ENCODE measurements at regions not wholly inside any gene's neighbourhood (a gene's known extent, or its start where the extent isn't known, plus 50 kb on each side); places are given as distances from the start of the nearest gene placed in this dataset.

DNA sequence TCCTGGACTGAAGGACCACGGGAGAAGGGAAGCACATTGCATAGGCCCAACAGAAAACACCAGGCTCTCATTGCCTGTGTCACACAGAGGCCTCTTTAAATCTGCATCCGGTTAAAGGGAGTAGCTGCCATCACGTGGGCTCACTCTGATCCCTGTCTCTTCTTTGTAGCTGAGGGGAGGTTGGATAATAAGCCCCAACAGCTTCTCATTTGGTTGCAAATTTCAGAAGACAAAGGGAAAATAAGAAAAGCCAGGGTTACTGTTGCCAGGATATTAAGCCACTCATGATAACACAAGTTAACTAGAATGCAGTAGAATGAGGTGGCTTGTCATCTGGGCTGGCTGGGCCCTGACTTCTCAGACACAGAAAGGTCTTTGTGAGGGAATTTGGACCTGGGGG lies 325.1 kb upstream of the ERCC4 start:
- TF ChIP-seq, protein P1, sequence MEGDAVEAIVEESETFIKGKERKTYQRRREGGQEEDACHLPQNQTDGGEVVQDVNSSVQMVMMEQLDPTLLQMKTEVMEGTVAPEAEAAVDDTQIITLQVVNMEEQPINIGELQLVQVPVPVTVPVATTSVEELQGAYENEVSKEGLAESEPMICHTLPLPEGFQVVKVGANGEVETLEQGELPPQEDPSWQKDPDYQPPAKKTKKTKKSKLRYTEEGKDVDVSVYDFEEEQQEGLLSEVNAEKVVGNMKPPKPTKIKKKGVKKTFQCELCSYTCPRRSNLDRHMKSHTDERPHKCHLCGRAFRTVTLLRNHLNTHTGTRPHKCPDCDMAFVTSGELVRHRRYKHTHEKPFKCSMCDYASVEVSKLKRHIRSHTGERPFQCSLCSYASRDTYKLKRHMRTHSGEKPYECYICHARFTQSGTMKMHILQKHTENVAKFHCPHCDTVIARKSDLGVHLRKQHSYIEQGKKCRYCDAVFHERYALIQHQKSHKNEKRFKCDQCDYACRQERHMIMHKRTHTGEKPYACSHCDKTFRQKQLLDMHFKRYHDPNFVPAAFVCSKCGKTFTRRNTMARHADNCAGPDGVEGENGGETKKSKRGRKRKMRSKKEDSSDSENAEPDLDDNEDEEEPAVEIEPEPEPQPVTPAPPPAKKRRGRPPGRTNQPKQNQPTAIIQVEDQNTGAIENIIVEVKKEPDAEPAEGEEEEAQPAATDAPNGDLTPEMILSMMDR (IDR thresholded peaks at IDR 0.05; ENCODE audit: extremely low read depth in 1 of 2, insufficient read depth in 1 of 2, low read depth in 1 of 2, low read length in 2 of 2): no peak
- TF ChIP-seq POLR2AphosphoS5 (IDR thresholded peaks at IDR 0.05; ENCODE audit: insufficient read depth, low read depth, low read length) (no peak), MYC (IDR thresholded peaks at IDR 0.05; ENCODE audit: low read depth, low read length) (no peak), POLR2A (IDR thresholded peaks at IDR 0.05; ENCODE audit: low read depth, low read length) (no peak), EZH2 (IDR thresholded peaks at IDR 0.05; ENCODE audit: borderline replicate concordance, low read depth, low read length, severe bottlenecking) (no peak), GATA2 (IDR thresholded peaks at IDR 0.05; ENCODE audit: insufficient read depth, insufficient read length, low read depth, low read length) (no peak), JUN (IDR thresholded peaks at IDR 0.05; ENCODE audit: borderline replicate concordance, insufficient read depth, insufficient read length, low read depth) (no peak), FOS (IDR thresholded peaks at IDR 0.05; ENCODE audit: borderline replicate concordance, insufficient read depth, low read length) (no peak)
- TF ChIP-seq, protein P2, sequence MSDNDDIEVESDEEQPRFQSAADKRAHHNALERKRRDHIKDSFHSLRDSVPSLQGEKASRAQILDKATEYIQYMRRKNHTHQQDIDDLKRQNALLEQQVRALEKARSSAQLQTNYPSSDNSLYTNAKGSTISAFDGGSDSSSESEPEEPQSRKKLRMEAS (IDR thresholded peaks at IDR 0.05; ENCODE audit: insufficient read depth, insufficient read length): no peak

Data from endothelial cell of umbilical vein (primary cell).